Nucleus accumbens (tissue), 56 donors: ENCODE measurements at regions not wholly inside any gene's neighbourhood (a gene's known extent, or its start where the extent isn't known, plus 50 kb on each side); places are given as distances from the start of the nearest gene placed in this dataset.
"Not testable (repeated sequence)": the region's sequence is repeated elsewhere in the genome, so short reads cannot be mapped to it uniquely, and the experiment has no call there.

Experiments used
- DNase-seq, 56 donors: peaks; one replicate each; lab custom pipeline; 2025; lab: John Stamatoyannopoulos, UW

DNA sequence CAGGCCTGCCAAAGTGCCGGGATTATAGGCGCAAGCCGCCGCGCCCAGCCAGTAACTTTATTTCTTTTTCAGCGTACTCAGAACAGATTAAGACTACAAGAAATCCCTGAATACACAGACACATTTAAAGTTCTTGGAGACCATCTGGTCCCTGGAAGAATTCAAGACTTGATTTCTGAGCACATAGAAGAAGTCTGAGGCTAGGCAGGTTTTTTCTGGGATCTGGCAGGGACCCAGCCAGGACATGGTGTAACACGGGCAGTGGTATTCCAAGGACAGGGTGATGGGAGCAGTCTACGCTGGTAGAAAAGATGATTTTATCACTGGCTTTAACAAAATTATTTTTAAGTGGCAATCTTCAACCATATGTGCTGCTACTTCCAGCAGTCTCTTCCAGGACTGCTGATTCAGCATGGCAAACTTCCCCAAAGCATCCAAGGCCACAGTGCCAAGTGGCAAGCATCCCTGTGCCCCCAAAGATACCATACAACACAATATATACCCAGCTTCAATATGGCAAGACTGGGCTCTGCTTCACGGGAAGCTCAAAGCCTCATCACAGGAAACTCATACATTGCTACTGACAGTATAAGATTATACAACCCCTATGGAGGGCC is 105.2 kb upstream of the OR5AK2 start:
- DNase-seq = no peak

- no peak for DNase-seq
These were observed 112.0 kb upstream of the OR5AK2 start for GRCh38 chr11:56876621-56877275.

DNA sequence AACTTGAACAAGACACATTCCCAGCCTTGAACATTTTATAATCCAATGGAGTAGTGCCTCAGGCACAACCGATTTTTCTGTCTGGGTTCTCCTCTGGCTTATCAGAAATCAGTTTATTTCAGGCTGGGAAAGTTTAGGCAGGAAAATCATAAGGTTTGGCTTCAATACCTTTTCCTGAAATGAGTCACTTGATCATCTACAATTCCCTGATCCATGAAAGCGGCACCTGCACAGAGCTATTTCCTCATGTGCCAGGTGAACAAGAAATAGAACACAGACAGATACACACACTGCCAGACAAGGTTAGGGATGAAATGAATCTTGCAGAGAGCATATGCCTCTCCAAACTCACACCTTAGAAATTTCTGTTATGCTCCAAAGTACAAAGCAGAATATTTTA is 106.7 kb upstream of the OR9G4 start:
- DNase-seq = no peak

DNA sequence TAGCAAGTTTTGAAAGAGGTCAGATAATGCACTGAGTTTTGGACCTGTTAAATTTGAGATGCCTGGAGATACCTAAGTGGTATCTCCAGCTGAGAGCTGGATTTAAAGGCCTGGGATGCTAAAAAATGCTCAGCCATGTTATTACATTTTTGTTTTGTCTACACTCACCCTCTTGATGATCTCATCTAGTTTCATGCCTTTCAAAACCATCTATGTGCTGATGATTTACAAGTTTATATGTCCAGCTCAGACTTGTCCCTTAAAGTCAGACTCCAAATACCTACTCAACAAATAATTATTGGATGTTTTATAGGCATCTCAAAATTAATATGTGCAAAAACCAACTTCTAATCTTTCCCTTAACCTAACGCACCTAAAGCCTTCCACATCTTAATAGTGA is 103.6 kb upstream of the OR9G4 start:
- no peak for DNase-seq

DNA sequence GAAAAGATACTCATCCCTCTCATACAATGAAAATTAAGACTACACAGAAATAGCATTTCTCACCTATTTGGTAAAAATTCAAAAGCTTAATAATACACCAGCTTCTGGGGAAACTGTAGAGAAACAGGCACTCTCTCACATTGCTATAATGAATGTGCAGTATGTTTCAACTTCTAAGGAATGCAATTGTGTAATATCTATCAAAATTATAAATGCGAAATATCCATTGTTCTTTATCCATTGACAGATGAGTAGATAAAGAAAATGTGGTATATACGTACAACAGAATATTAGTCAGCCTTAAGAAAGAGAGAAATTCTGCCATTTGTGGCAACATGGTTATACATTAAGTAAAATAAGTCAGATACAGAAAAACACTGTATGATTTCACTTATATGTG is 101.4 kb upstream of the OR9G4 start:
- no peak for DNase-seq

- no peak for DNase-seq
These were observed 100.8 kb upstream of the OR9G4 start for GRCh38 chr11:56849250-56849649.

DNA sequence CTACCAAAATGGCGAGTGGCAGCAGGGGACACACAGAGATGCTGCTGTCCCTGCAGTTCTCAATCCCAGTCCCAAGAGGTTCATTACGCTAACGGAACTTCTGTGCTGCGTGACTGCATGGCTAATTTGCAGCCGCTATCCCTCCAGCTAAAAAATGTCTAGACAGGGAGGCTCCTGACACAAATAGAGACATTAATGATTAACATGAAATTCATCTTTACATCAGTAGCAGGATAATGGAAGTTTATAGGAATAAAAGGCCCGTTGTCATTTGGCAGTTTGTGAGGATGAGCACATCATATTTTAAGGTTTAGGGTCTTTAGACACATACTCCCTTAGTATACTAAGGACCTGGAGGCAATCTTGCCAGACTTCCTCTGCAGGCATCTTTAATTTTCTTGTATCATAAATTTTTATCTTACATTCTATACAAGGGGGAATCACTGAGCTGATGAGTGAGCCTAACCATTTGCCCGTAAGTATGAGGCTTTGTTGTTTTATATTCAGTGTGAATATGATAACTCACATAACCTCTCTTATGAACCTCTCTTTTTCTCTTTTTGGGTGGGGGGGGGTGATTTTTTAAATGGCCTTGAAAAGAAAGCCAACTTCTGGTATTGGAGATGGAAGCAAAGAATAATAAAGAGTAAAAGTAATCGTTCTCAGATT is 99.8 kb upstream of the OR9G4 start:
- no peak for DNase-seq

GRCh38 chr11:56846631-56847576 is 98.4 kb upstream of the OR9G4 start:
- no peak for DNase-seq

DNA sequence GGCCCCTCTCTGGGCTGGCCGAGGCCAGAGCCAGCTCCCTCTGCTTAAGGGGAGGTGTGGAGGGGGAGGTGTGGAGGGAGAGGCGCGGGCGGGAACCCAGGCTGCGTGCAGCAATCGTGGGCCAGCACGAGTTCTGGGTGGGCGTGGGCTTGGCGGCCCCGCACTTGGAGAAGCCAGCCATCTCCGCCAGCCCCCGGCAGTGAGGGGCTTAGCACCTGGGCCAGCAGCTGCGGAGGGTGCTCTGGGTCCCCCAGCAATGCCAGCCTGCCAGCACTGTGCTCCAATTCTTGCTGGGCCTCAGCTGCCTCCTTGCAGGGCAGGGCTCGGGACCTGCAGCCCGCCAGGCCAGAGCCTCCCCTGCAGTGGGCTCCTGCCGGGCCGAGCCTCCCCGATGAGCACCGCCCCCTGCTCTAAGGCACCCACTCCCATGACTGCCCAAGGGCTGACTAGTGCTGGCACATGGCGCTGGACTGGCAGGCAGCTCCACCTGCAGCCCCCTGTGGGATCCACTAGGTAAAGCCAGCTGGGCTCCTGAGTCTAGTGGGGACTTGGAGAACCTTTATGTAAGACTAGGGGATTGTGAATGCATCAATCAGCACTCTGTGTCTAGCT is 96.7 kb upstream of the OR9G4 start:
- DNase-seq = no peak

- no peak for DNase-seq
These were observed 95.3 kb upstream of the OR9G4 start for GRCh38 chr11:56843816-56844215.

GRCh38 chr11:56842814-56843794 is 94.6 kb upstream of the OR9G4 start:
- DNase-seq = no peak

DNA sequence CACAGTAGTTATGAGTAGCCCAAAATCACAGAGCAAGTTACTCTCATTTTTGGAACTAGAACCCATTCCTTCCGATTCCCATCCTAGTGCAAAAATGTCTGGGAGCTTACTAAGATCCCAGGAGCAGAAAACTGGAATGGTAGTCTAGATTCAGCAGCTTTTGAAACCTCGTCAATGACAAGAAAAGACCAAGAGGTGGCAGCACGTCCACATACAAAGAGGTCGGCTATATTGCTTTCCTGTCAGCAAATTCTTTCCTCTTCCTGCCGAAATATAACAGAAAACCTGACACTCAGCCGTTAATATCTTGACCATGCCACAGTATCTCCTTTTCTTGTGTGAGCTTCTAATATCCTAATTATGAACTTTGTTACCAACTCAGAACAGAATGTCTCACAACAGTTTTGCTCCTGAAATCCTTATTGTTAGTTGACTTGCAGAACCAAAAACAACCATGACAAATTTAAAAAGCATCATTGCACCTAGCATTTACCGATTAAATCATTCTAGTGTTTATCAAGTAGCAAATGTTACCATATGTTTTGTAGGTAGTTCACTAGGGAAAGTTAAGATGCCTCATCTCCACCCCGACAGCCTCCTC is 92.8 kb upstream of the OR9G4 start:
- peak in 25 of 56 donors; percentile 1 to 59 (median 11) for DNase-seq

- DNase-seq = not testable (repeated sequence)
These were observed 78.9 kb upstream of the OR9G4 start for GRCh38 chr11:56827357-56827756.

DNA sequence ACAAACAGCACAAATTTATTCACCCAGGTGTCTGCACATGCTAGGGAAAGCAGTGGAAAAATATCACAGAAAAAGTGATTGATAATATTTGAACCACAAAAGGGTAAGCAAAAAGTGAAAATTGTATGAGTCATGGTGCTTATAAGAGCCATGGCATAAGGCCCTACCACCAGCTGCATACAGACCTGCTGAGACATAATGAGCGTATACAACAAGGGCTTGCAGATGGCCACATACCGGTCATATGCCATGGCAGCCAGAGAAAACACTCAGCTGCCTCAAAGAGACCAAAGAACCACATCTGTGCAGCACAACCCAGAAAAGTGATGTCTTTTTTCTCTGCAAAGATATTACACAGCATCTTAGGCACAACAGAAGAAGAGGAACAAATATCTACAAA is 71.4 kb upstream of the OR9G4 start:
- no peak for DNase-seq

GRCh38 chr11:56817661-56818060 is 69.2 kb upstream of the OR9G4 start:
- no peak for DNase-seq

- no peak for DNase-seq
These were observed 67.8 kb upstream of the OR9G4 start for GRCh38 chr11:56816259-56816658.

GRCh38 chr11:56808326-56808725 is 59.8 kb upstream of the OR9G4 start:
- no peak for DNase-seq

DNA sequence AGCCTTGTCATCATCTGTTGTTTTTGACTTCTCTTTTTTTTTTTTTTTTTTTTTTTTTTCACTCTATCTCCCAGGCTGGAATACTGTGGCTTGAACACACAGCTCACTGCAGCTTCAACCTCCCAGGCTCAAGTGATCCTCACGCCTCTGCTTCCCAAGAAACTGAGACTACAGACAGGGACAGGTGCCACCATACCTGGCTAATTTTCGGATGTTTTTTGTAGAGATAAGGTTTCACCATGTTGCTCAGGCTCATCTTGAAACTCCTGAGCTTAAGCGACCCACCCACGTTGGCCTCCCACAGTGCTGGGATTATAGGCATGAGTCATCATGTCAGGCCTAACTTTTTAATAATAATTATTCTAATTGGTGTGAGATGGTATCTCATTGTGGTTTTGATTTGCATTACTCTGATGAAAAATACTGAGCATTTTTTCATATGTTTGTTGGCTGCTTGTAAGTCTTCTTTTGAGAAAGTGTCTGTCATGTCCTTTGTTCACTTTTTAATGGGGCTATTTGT is 51.3 kb upstream of the OR9G4 start:
- DNase-seq = peak in 1 of 56 donors; percentile 38
